Ishikawa (cell line): ENCODE measurements at regions not wholly inside any gene's neighbourhood (a gene's known extent, or its start where the extent isn't known, plus 50 kb on each side); places are given as distances from the start of the nearest gene placed in this dataset.

ENCODE experiments used
- CEBPB ChIP-seq: IDR thresholded peaks from 2 replicates; pipeline ENCODE4 v1.6.1; 2012
- CREB1 ChIP-seq: IDR thresholded peaks from 2 replicates; pipeline ENCODE4 v1.6.1; 2012; ENCODE audit warnings: low read depth
- EGR1 ChIP-seq: IDR thresholded peaks from 2 replicates; pipeline ENCODE4 v1.6.1; 2012
- EP300 ChIP-seq: IDR thresholded peaks from 2 replicates; pipeline ENCODE4 v1.6.1; 2012; ENCODE audit warnings: borderline replicate concordance
- FOXM1 ChIP-seq: IDR thresholded peaks from 2 replicates; pipeline ENCODE4 v1.6.1; 2012; ENCODE audit warnings: low read depth, borderline replicate concordance
- MAX ChIP-seq: IDR thresholded peaks from 2 replicates; pipeline ENCODE4 v1.6.1; 2012
- NFIC ChIP-seq: IDR thresholded peaks from 2 replicates; pipeline ENCODE4 v1.6.1; 2012
- RAD21 ChIP-seq: IDR thresholded peaks from 2 replicates; pipeline ENCODE4 v1.6.1; 2012; ENCODE audit warnings: low read depth
- REST ChIP-seq: IDR thresholded peaks from 2 replicates; pipeline ENCODE4 v1.6.1; 2012; ENCODE audit warnings: low read depth, mild to moderate bottlenecking
- TAF1 ChIP-seq: IDR thresholded peaks from 2 replicates; pipeline ENCODE4 v1.6.1; 2012; ENCODE audit warnings: low read depth, mild to moderate bottlenecking
- TCF12 ChIP-seq: IDR thresholded peaks from 2 replicates; pipeline ENCODE4 v1.6.1; 2012; ENCODE audit warnings: low read depth
- TEAD4 ChIP-seq: IDR thresholded peaks from 2 replicates; pipeline ENCODE4 v1.6.1; 2012
- USF1 ChIP-seq: IDR thresholded peaks from 2 replicates; pipeline ENCODE4 v1.6.1; 2012
- YY1 ChIP-seq: IDR thresholded peaks from 2 replicates; pipeline ENCODE4 v1.6.1; 2012; ENCODE audit warnings: low read depth
- ZBTB7A ChIP-seq: IDR thresholded peaks from 2 replicates; pipeline ENCODE4 v1.6.1; 2012; ENCODE audit warnings: low read depth

GRCh38 chr6:1182722-1183521, 129.0 kb upstream of the FOXQ1 start:
- TF ChIP-seq RAD21 (no peak), CEBPB (no peak), TEAD4 (no peak), NFIC (no peak), TAF1 (no peak), REST (no peak), USF1 (no peak), ZBTB7A (no peak), TCF12 (no peak), MAX (no peak)

GRCh38 chr6:1181939-1182605, 129.8 kb upstream of the FOXQ1 start:
- TF ChIP-seq RAD21 (no peak), EP300 (no peak), TAF1 (no peak), ZBTB7A (no peak), MAX (no peak)

- TF ChIP-seq YY1 (no peak), MAX (no peak), EP300 (no peak), USF1 (no peak), EGR1 (no peak), ZBTB7A (no peak), FOXM1 (no peak), TEAD4 (no peak), RAD21 (no peak), TAF1 (no peak), TCF12 (no peak), NFIC (no peak), REST (no peak), CEBPB (no peak), CREB1 (no peak)
Measured at GRCh38 chr6:1179571-1180459, 132.1 kb upstream of the FOXQ1 start.

- TF ChIP-seq FOXM1 (no peak), MAX (no peak), CEBPB (no peak), ZBTB7A (no peak), RAD21 (no peak), NFIC (no peak), CREB1 (no peak), TCF12 (no peak), TAF1 (no peak), REST (no peak), YY1 (no peak), EP300 (no peak), TEAD4 (no peak), EGR1 (no peak), USF1 (no peak)
Measured at GRCh38 chr6:1178590-1178989, 133.3 kb upstream of the FOXQ1 start.
